GM19099 (cell line): ENCODE measurements at regions not wholly inside any gene's neighbourhood (a gene's known extent, or its start where the extent isn't known, plus 50 kb on each side); places are given as distances from the start of the nearest gene placed in this dataset.

Experiments used
- POLR2A ChIP-seq: IDR thresholded peaks from 3 replicates; pipeline ENCODE4 v1.6.1; 2011; ENCODE audit warnings: low read depth; ENCODE audit not compliant: insufficient read length; ENCODE audit errors: extremely low read depth

GRCh38 chr13:106372199-106373155 lies 163.0 kb downstream of the EFNB2 start:
- TF ChIP-seq POLR2A = no peak

GRCh38 chr13:106371024-106371423 lies 164.4 kb downstream of the EFNB2 start:
- no peak for TF ChIP-seq POLR2A

GRCh38 chr13:106369858-106370257 lies 165.6 kb downstream of the EFNB2 start:
- no peak for TF ChIP-seq POLR2A

- no peak for TF ChIP-seq POLR2A
Observed at GRCh38 chr13:106369091-106369490, 166.4 kb downstream of the EFNB2 start.

GRCh38 chr13:106367361-106367971 lies 168.0 kb downstream of the EFNB2 start:
- no peak for TF ChIP-seq POLR2A

GRCh38 chr13:106362707-106363106 lies 172.8 kb downstream of the EFNB2 start:
- no peak for TF ChIP-seq POLR2A

GRCh38 chr13:106361621-106362020 lies 173.8 kb downstream of the EFNB2 start:
- TF ChIP-seq POLR2A = no peak

- no peak for TF ChIP-seq POLR2A
Observed at GRCh38 chr13:106357198-106357597, 178.3 kb downstream of the EFNB2 start.

GRCh38 chr13:106355866-106356265 lies 179.6 kb downstream of the EFNB2 start:
- no peak for TF ChIP-seq POLR2A

- TF ChIP-seq POLR2A = no peak
Observed at GRCh38 chr13:106354961-106355360, 180.5 kb downstream of the EFNB2 start.

- no peak for TF ChIP-seq POLR2A
Observed at GRCh38 chr13:106352850-106353249, 182.6 kb downstream of the EFNB2 start.

GRCh38 chr13:106351251-106351650 lies 184.2 kb downstream of the EFNB2 start:
- TF ChIP-seq POLR2A = no peak

- TF ChIP-seq POLR2A = no peak
Observed at GRCh38 chr13:106350208-106350607, 185.3 kb downstream of the EFNB2 start.

GRCh38 chr13:106349080-106349931 lies 186.2 kb downstream of the EFNB2 start:
- no peak for TF ChIP-seq POLR2A
